ENCODE measurements at regions not wholly inside any gene's neighbourhood (a gene's known extent, or its start where the extent isn't known, plus 50 kb on each side); places are given as distances from the start of the nearest gene placed in this dataset.

DNA sequence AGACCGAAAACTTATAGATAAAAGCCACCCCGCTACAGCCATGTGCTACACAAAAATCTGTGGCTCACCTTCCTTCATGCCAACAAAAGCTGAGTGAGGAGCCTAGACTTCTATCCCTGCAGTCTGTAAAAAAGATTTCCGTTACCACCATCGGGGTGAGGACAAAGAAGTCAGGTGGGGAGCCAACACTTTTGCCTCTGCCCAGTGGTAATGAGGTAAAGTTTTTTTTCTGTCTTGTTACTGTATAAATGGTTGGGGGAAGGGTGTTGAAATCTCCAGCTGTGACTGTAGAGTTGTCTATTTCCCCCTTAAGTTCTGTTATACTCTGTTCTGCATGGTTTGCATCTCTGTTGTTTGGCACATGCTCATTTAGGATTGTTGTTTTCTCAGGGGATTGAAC is 707.8 kb downstream of the FLRT2 start:
- no peak overlapping the region for H3K4me3 Mint-ChIP-seq
- Histone ChIP-seq H2AFZ (no peak overlapping the region), H3K27ac (ENCODE audit: low read depth) (no peak overlapping the region), H3K27me3 (ENCODE audit: insufficient read depth) (no peaks in the 10 kb centered on the region), H4K20me1 (replicated peaks; ENCODE audit: insufficient read depth) (no peaks in the 10 kb centered on the region), H3K79me2 (replicated peaks; ENCODE audit: insufficient read depth) (no peaks in the 10 kb centered on the region), H3F3A (replicated peaks; ENCODE audit: low read depth) (no peaks in the 10 kb centered on the region), H3K4me3 (no peak overlapping the region), H3K4me1 (ENCODE audit: insufficient read depth) (no peaks in the 10 kb centered on the region), H3K36me3 (ENCODE audit: insufficient read depth) (no peaks in the 10 kb centered on the region), H3K4me2 (no peak overlapping the region), H3K9me2 (ENCODE audit: insufficient read depth) (no peaks in the 10 kb centered on the region)
- H3K4me1 Mint-ChIP-seq = peaks cover 12% of the 10 kb centered on the region; the same call in 2 of the 3 replicates
- peaks cover 4% of the 10 kb centered on the region; the same call in 1 of the 3 replicates for H3K9me3 Mint-ChIP-seq
- DNase-seq (ENCODE audit: low spot score) = peak; percentile 27
- no peaks in the 10 kb centered on the region for H3K36me3 Mint-ChIP-seq (ENCODE audit: low read depth)
- ATAC-seq = peak; percentile 80
- H3K27ac Mint-ChIP-seq = 0 out of 2 replicates have a peak overlapping the region, but pooled peaks have one; percentile 78
- TF ChIP-seq POLR2AphosphoS5 (IDR thresholded peaks at IDR 0.05; ENCODE audit: low read depth) = no peak
- TF ChIP-seq, protein P1, sequence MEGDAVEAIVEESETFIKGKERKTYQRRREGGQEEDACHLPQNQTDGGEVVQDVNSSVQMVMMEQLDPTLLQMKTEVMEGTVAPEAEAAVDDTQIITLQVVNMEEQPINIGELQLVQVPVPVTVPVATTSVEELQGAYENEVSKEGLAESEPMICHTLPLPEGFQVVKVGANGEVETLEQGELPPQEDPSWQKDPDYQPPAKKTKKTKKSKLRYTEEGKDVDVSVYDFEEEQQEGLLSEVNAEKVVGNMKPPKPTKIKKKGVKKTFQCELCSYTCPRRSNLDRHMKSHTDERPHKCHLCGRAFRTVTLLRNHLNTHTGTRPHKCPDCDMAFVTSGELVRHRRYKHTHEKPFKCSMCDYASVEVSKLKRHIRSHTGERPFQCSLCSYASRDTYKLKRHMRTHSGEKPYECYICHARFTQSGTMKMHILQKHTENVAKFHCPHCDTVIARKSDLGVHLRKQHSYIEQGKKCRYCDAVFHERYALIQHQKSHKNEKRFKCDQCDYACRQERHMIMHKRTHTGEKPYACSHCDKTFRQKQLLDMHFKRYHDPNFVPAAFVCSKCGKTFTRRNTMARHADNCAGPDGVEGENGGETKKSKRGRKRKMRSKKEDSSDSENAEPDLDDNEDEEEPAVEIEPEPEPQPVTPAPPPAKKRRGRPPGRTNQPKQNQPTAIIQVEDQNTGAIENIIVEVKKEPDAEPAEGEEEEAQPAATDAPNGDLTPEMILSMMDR (conservative IDR thresholded peaks at IDR 0.05; ENCODE audit: low read depth in 2 of 2) = no peak
- no peak for TF ChIP-seq ZNF331 (CRISPR knock-in tag; IDR thresholded peaks at IDR 0.05; ENCODE audit: low read depth)
- TF ChIP-seq EZH2 (IDR thresholded peaks at IDR 0.05; ENCODE audit: low read depth, unreplicated experiment) = no peak
- TF ChIP-seq, protein P2, sequence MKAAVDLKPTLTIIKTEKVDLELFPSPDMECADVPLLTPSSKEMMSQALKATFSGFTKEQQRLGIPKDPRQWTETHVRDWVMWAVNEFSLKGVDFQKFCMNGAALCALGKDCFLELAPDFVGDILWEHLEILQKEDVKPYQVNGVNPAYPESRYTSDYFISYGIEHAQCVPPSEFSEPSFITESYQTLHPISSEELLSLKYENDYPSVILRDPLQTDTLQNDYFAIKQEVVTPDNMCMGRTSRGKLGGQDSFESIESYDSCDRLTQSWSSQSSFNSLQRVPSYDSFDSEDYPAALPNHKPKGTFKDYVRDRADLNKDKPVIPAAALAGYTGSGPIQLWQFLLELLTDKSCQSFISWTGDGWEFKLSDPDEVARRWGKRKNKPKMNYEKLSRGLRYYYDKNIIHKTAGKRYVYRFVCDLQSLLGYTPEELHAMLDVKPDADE (IDR thresholded peaks at IDR 0.05) = no peak
- no peak for TF ChIP-seq NANOG (IDR thresholded peaks at IDR 0.05; ENCODE audit: borderline replicate concordance)
- TF ChIP-seq, protein P3, sequence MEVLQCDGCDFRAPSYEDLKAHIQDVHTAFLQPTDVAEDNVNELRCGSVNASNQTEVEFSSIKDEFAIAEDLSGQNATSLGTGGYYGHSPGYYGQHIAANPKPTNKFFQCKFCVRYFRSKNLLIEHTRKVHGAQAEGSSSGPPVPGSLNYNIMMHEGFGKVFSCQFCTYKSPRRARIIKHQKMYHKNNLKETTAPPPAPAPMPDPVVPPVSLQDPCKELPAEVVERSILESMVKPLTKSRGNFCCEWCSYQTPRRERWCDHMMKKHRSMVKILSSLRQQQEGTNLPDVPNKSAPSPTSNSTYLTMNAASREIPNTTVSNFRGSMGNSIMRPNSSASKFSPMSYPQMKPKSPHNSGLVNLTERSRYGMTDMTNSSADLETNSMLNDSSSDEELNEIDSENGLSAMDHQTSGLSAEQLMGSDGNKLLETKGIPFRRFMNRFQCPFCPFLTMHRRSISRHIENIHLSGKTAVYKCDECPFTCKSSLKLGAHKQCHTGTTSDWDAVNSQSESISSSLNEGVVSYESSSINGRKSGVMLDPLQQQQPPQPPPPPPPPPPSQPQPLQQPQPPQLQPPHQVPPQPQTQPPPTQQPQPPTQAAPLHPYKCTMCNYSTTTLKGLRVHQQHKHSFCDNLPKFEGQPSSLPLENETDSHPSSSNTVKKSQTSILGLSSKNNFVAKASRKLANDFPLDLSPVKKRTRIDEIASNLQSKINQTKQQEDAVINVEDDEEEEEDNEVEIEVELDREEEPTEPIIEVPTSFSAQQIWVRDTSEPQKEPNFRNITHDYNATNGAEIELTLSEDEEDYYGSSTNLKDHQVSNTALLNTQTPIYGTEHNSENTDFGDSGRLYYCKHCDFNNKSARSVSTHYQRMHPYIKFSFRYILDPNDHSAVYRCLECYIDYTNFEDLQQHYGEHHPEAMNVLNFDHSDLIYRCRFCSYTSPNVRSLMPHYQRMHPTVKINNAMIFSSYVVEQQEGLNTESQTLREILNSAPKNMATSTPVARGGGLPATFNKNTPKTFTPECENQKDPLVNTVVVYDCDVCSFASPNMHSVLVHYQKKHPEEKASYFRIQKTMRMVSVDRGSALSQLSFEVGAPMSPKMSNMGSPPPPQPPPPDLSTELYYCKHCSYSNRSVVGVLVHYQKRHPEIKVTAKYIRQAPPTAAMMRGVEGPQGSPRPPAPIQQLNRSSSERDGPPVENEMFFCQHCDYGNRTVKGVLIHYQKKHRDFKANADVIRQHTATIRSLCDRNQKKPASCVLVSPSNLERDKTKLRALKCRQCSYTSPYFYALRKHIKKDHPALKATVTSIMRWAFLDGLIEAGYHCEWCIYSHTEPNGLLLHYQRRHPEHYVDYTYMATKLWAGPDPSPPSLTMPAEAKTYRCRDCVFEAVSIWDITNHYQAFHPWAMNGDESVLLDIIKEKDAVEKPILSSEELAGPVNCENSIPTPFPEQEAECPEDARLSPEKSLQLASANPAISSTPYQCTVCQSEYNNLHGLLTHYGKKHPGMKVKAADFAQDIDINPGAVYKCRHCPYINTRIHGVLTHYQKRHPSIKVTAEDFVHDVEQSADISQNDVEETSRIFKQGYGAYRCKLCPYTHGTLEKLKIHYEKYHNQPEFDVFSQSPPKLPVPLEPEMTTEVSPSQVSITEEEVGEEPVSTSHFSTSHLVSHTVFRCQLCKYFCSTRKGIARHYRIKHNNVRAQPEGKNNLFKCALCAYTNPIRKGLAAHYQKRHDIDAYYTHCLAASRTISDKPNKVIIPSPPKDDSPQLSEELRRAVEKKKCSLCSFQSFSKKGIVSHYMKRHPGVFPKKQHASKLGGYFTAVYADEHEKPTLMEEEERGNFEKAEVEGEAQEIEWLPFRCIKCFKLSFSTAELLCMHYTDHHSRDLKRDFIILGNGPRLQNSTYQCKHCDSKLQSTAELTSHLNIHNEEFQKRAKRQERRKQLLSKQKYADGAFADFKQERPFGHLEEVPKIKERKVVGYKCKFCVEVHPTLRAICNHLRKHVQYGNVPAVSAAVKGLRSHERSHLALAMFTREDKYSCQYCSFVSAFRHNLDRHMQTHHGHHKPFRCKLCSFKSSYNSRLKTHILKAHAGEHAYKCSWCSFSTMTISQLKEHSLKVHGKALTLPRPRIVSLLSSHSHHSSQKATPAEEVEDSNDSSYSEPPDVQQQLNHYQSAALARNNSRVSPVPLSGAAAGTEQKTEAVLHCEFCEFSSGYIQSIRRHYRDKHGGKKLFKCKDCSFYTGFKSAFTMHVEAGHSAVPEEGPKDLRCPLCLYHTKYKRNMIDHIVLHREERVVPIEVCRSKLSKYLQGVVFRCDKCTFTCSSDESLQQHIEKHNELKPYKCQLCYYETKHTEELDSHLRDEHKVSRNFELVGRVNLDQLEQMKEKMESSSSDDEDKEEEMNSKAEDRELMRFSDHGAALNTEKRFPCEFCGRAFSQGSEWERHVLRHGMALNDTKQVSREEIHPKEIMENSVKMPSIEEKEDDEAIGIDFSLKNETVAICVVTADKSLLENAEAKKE (CRISPR knock-in tag; IDR thresholded peaks at IDR 0.05) = no peak
- TF ChIP-seq CREB1 (CRISPR knock-in tag; IDR thresholded peaks at IDR 0.05; ENCODE audit: low read depth) = no peak
- no peak for TF ChIP-seq JUNB (IDR thresholded peaks at IDR 0.05; ENCODE audit: unreplicated experiment)
- H3K27me3 Mint-ChIP-seq (ENCODE audit: insufficient read depth, low read depth, poor library complexity) = no peaks in the 10 kb centered on the region

All from GM23338 (cell line).